ENCODE measurements at regions not wholly inside any gene's neighbourhood (a gene's known extent, or its start where the extent isn't known, plus 50 kb on each side); places are given as distances from the start of the nearest gene placed in this dataset.
"Not testable (repeated sequence)": the region's sequence is repeated elsewhere in the genome, so short reads cannot be mapped to it uniquely, and the experiment has no call there.

DNA sequence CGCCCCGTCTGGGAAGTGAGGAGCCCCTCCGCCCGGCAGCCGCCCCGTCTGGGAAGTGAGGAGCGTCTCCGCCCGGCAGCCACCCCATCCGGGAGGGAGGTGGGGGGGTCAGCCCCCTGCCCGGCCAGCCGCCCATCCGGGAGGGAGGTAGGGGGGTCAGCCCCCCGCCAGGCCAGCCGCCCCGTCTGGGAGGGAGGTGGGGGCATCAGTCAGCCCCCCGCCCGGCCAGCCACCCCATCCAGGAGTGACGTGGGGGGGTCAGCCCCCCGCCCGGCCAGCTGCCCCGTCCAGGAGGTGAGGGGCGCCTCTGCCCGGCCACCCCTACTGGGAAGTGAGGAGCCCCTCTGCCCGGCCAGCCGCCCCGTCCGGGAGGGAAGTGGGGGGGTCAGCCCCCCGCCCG is 297.5 kb upstream of the DYNLRB2 start:
- H3K4me3 Mint-ChIP-seq (ENCODE audit: low read depth); H3K36me3 Mint-ChIP-seq (ENCODE audit: low read depth); DNase-seq (ENCODE audit: low spot score); H3K27ac Mint-ChIP-seq; intact Hi-C loops (cut with micrococcal nuclease); H3K9me3 Mint-ChIP-seq; H3K4me1 Mint-ChIP-seq (ENCODE audit: low read depth); H3K27me3 Mint-ChIP-seq (ENCODE audit: low read depth): not testable (repeated sequence)

DNA sequence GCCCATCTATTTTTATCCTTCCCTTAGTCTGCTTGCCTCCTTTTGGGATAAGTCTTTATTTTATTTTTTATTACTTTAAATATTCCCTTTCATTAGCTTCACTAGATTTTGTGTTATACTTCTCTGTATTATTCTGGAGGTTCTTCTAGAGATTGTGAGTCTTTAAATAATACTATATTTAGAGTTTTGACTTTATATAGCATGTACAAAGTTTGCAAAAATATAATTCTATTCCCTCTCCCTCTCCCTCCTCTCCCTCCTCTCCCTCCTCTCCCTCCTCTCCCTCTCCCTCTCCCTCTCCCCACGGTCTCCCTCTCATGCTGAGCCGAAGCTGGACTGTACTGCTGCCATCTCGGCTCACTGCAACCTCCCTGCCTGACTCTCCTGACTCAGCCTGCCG is 298.5 kb upstream of the DYNLRB2 start:
- not testable (repeated sequence) for H3K36me3 Mint-ChIP-seq (ENCODE audit: low read depth); H3K27ac Mint-ChIP-seq

DNA sequence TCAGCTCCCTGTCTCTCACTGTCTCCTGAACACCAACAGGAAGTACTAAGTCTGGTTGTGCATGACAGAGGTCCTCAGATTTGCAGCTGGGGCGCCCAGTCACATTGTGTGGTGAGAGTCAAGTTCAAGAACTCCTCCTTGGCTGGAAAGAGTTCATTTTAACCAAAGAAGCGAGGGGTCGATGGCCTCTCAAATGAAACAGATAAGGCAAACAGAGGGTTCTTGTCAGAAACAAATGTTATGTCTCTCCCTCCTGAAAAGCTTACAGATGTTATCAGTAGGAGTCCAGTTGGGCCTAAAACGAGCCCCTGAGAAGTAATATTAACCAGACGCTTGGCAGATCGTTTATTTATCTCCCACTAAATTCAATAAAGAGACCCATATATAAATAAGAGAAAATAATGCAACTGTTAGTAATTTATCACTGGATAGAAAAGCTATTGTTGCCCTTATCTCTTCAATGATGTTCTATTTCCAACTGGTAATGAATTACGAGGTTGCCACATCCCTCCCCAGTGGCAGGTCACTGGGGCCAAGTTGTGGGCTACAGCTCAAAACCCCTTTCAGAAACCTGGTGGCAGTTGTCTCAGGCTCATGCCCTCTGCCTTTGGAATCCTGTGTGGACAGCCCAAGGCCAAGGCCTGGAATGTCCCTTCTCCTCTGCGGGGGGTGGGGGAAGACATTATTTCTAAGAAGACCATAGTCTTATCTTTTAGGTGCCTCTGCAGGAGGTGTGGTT is 307.5 kb upstream of the DYNLRB2 start:
- Mint-ChIP-seq H3K4me1 (ENCODE audit: low read depth) (peaks cover 7% of the 10 kb centered on the region), H3K27ac (no peak overlapping the region), H3K4me3 (ENCODE audit: low read depth) (no peak overlapping the region), H3K27me3 (ENCODE audit: low read depth) (no peaks in the 10 kb centered on the region), H3K9me3 (peaks cover 2% of the 10 kb centered on the region), H3K36me3 (ENCODE audit: low read depth) (no peaks in the 10 kb centered on the region)
- intact Hi-C loops (cut with micrococcal nuclease) = loop anchor here (2.0 to 5.0 kb wide), 2 partner anchors 28 to 39 kb away; no protein-coding TSS in a partner anchor
- no peak for DNase-seq (ENCODE audit: low spot score)

More for the DNA sequence above, 298.5 kb upstream of the DYNLRB2 start:
- H3K27me3 Mint-ChIP-seq (ENCODE audit: low read depth); H3K9me3 Mint-ChIP-seq; H3K4me1 Mint-ChIP-seq (ENCODE audit: low read depth); DNase-seq (ENCODE audit: low spot score); intact Hi-C loops (cut with micrococcal nuclease); H3K4me3 Mint-ChIP-seq (ENCODE audit: low read depth): not testable (repeated sequence)

DNA sequence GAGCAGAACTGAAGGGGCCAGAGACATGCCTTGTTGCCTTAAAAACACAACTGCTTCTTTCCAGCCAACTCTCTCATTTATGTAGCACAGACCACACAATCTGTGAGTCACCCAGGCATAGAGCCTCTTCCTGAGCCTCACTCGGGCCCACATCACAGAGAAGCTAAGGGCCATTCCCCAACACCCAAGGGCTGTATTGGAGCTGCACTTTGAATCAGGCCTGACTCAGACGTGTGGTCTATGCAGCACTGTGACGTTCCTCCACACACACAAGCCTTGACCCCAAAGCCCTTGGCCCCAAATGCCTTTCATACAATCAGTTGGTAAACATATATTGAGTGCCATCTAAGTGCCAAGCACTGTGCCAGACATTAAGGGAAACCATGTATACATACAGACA is 308.9 kb upstream of the DYNLRB2 start:
- Mint-ChIP-seq H3K27me3 (ENCODE audit: low read depth) (no peaks in the 10 kb centered on the region), H3K36me3 (ENCODE audit: low read depth) (no peaks in the 10 kb centered on the region), H3K4me3 (ENCODE audit: low read depth) (no peak overlapping the region), H3K4me1 (ENCODE audit: low read depth) (peaks cover 7% of the 10 kb centered on the region), H3K27ac (peak overlapping the region; percentile 64), H3K9me3 (peaks cover 4% of the 10 kb centered on the region)
- intact Hi-C loops (cut with micrococcal nuclease) = loop anchor here (2.0 to 5.0 kb wide), 2 partner anchors 29 to 40 kb away; no protein-coding TSS in a partner anchor
- DNase-seq (ENCODE audit: low spot score) = no peak

DNA sequence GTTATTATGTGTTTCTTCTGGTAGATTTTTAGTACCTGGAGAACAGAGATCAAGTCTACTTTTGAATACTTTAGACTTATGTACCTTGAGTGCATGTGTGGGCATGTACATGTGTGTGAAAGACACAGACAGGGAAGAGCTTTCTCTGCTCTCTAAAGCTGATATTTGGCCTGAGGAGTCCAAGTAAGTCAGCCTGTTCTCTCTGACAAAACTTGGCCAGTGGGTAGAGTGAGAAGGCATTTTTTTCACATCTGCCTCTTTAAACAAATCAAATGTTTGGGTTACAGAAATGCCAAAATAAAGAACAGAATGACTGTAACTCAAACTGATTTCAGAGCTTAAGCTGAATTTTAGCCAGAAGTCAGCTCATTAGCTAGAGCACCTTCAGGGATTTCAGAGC is 309.7 kb upstream of the DYNLRB2 start:
- no peak for DNase-seq (ENCODE audit: low spot score)
- Mint-ChIP-seq H3K9me3 (peaks cover 12% of the 10 kb centered on the region), H3K27me3 (ENCODE audit: low read depth) (no peaks in the 10 kb centered on the region), H3K36me3 (ENCODE audit: low read depth) (no peaks in the 10 kb centered on the region), H3K4me1 (ENCODE audit: low read depth) (peaks cover 7% of the 10 kb centered on the region), H3K4me3 (ENCODE audit: low read depth) (no peak overlapping the region), H3K27ac (peak overlapping the region; percentile 69)
- intact Hi-C loops (cut with micrococcal nuclease) = loop anchor here (5.0 kb wide), 1 partner anchor 41 kb away; no protein-coding TSS in a partner anchor

DNA sequence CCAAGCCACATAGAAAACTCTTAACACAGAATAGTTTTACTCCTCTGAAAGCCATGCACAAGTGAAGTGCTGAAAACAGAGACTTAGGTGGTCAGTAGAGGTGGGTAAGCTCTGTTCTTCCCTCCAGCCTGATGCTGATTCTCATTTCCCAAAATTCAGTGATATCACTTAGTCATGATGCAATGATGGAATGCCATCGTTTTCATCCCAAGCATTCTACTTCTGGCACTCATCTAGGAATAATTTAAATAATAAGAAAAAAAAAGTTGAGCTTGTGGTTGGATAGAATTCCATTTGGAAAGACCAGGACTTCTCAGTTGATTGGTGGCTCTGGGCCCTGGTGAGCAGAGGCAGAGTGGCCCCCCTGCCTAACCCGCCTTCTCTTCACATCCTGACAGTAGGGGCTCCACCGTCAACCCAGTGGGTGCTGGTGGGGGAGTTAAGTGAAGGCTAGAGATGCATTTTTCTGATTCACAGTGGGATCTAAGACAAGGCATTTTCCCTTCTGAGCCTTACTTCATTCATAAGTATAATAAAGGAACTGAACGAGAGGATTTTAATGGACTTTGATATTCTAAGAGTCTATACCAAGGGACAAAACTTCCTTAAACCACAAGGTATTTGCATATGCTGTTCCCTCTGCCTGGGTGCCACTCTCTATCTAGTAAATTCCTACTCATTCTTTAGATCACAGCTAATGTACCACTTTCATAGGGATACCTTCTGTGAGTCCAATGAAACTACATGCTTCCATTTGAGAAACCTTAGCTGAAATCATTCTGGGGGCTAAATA is 310.3 kb upstream of the DYNLRB2 start:
- Mint-ChIP-seq H3K36me3 (ENCODE audit: low read depth) (no peaks in the 10 kb centered on the region), H3K27me3 (ENCODE audit: low read depth) (no peaks in the 10 kb centered on the region), H3K4me1 (ENCODE audit: low read depth) (peaks cover 7% of the 10 kb centered on the region), H3K9me3 (peaks cover 14% of the 10 kb centered on the region), H3K27ac (no peak overlapping the region), H3K4me3 (ENCODE audit: low read depth) (no peak overlapping the region)
- intact Hi-C loops (cut with micrococcal nuclease) = loop anchor here (5.0 kb wide), 1 partner anchor 42 kb away; no protein-coding TSS in a partner anchor
- DNase-seq (ENCODE audit: low spot score) = no peak

DNA sequence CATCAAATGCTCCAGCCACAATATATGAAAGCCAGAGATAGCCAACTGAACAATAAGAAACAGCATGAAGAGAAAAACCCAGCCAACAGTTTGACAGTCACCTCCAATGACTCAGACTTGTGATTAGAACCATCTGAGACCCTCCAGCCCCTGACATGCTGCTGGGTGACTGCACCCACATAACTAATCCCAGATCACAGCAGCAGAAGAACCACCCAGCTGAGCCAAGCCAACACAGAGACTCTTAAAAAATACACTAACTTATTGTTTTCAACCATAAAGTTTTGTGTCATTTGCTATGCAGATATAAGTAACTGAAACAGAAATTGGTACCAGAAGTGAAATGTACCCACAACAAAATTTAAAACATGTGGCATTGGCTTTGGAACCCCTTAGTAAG is 314.3 kb upstream of the DYNLRB2 start:
- intact Hi-C loops (cut with micrococcal nuclease) = no loop called here
- Mint-ChIP-seq H3K9me3 (peaks cover 14% of the 10 kb centered on the region), H3K36me3 (ENCODE audit: low read depth) (no peaks in the 10 kb centered on the region), H3K27ac (no peak overlapping the region), H3K4me1 (ENCODE audit: low read depth) (peaks cover 3% of the 10 kb centered on the region), H3K4me3 (ENCODE audit: low read depth) (no peak overlapping the region), H3K27me3 (ENCODE audit: low read depth) (no peaks in the 10 kb centered on the region)
- DNase-seq (ENCODE audit: low spot score) = no peak

DNA sequence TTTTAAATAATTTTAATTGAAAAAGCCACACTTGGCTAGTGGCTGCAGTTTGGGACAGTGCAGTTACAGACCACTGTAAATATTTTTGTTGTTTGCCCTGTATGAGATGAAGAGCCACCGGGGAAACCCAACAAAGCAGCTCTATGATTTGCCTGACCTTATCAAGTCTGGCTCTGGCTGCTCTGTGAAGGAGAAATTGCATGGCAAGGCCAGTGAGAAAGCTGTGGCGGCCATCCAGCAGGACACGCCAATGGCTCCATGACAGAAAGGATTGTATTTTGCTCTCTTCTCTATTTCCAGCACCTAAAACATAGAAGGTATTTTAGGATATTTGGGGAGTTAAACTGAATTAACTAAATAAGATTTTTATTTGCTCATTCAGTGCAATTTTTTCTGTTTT is 330.0 kb upstream of the DYNLRB2 start:
- no peaks in the 10 kb centered on the region for H3K4me1 Mint-ChIP-seq (ENCODE audit: low read depth)
- no peak overlapping the region for H3K27ac Mint-ChIP-seq
- H3K36me3 Mint-ChIP-seq (ENCODE audit: low read depth) = no peaks in the 10 kb centered on the region
- no peak for DNase-seq (ENCODE audit: low spot score)
- no peak overlapping the region for H3K4me3 Mint-ChIP-seq (ENCODE audit: low read depth)
- no peaks in the 10 kb centered on the region for H3K27me3 Mint-ChIP-seq (ENCODE audit: low read depth)
- H3K9me3 Mint-ChIP-seq = no peaks in the 10 kb centered on the region
- intact Hi-C loops (cut with micrococcal nuclease) = no loop called here

DNA sequence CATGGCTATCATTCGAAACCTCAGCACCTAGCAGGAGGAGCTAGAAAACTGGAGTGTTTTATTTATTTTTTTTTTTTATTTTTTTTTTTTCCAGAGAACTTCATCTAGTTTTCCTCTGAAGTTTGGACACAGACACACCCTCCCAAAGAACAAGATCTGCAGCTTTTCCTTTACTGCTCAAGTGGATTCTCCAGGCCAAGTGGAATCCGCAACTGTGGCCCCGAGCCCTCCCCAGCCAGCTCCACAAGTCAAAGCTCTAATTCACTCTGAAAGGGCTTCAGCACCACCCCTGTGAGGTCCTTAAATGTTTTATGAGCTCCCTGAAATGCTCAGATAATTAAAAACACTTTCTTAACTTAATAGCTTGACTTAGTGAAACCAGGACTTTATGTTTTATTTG is 332.1 kb upstream of the DYNLRB2 start:
- H3K27me3 Mint-ChIP-seq (ENCODE audit: low read depth) = no peaks in the 10 kb centered on the region
- no peak for DNase-seq (ENCODE audit: low spot score)
- intact Hi-C loops (cut with micrococcal nuclease) = no loop called here
- no peak overlapping the region for H3K27ac Mint-ChIP-seq
- H3K4me1 Mint-ChIP-seq (ENCODE audit: low read depth) = no peaks in the 10 kb centered on the region
- H3K9me3 Mint-ChIP-seq = no peaks in the 10 kb centered on the region
- no peak overlapping the region for H3K4me3 Mint-ChIP-seq (ENCODE audit: low read depth)
- no peaks in the 10 kb centered on the region for H3K36me3 Mint-ChIP-seq (ENCODE audit: low read depth)

DNA sequence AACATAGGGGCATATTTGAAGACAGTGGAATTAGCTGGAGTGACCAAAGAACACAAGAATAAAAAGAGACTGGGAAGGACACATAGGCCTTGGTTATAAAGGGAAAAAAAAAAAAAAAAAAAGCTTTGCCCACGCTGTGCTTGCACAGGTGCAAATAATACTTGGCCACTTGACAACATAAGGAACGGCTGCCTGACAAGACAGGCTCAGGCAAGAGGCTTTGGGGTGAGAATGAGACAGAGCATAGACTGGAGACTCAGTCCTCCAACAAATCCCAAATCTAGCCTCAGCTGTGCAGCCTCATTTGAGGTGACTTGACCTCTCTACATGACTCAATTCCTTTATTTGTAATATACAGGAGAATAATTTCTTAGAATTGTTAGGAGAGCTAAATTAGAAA is 332.8 kb upstream of the DYNLRB2 start:
- no peaks in the 10 kb centered on the region for H3K36me3 Mint-ChIP-seq (ENCODE audit: low read depth)
- no peak overlapping the region for H3K27ac Mint-ChIP-seq
- H3K4me1 Mint-ChIP-seq (ENCODE audit: low read depth) = no peaks in the 10 kb centered on the region
- no peak overlapping the region for H3K4me3 Mint-ChIP-seq (ENCODE audit: low read depth)
- H3K27me3 Mint-ChIP-seq (ENCODE audit: low read depth) = no peaks in the 10 kb centered on the region
- intact Hi-C loops (cut with micrococcal nuclease) = no loop called here
- DNase-seq (ENCODE audit: low spot score) = no peak
- H3K9me3 Mint-ChIP-seq = no peaks in the 10 kb centered on the region

DNA sequence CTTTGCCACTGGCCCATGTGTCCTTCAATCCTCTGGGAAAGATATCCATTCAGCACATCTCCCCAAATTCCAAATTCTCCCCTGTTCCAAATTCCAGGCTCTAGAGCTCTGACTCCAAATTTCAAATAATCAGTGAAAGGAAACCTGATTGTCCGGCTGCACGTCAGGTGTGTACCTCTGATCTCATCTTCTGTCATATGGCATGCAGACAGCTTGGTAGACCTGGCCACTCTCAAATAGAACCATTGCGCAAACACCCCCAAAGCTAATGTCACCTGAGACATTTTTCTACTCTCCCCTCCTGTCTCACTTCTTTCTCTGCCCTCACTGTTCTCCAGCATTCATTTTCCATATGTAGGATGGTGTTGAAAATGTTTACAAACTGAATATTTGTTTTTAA is 337.0 kb upstream of the DYNLRB2 start:
- H3K9me3 Mint-ChIP-seq = no peaks in the 10 kb centered on the region
- no peaks in the 10 kb centered on the region for H3K36me3 Mint-ChIP-seq (ENCODE audit: low read depth)
- intact Hi-C loops (cut with micrococcal nuclease) = no loop called here
- no peaks in the 10 kb centered on the region for H3K27me3 Mint-ChIP-seq (ENCODE audit: low read depth)
- no peaks in the 10 kb centered on the region for H3K4me1 Mint-ChIP-seq (ENCODE audit: low read depth)
- H3K4me3 Mint-ChIP-seq (ENCODE audit: low read depth) = no peak overlapping the region
- DNase-seq (ENCODE audit: low spot score) = no peak
- no peak overlapping the region for H3K27ac Mint-ChIP-seq

DNA sequence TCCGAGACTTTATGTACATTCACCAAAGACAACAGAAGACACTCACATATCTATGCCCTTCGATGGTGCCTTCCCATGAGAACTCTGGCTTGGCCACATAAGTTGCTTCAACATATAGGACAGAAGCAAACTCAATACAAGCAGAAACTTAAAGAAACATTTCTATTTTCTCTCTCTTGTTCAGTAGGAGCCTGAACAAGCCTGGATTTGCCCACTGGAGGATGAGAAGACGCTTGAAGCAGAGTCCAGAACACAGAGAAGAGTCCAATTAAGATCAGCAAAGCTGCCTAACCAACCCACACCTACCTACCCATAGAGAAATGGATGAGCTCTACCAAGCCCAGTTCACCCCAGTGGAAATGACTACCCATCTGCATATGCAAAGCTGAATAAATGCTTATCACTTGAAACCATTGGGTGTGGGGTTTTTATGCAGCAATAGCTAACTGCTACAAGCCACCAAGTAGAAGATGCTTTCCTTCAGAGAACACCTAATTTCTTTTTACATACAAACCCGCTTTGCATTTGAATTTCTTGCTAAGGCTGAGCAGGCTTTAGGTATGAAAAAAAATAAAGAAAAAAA is 337.9 kb upstream of the DYNLRB2 start:
- Mint-ChIP-seq H3K4me3 (ENCODE audit: low read depth) (no peak overlapping the region), H3K27ac (no peak overlapping the region), H3K27me3 (ENCODE audit: low read depth) (no peaks in the 10 kb centered on the region), H3K36me3 (ENCODE audit: low read depth) (no peaks in the 10 kb centered on the region), H3K9me3 (no peaks in the 10 kb centered on the region), H3K4me1 (ENCODE audit: low read depth) (no peaks in the 10 kb centered on the region)
- intact Hi-C loops (cut with micrococcal nuclease) = no loop called here
- no peak for DNase-seq (ENCODE audit: low spot score)

DNA sequence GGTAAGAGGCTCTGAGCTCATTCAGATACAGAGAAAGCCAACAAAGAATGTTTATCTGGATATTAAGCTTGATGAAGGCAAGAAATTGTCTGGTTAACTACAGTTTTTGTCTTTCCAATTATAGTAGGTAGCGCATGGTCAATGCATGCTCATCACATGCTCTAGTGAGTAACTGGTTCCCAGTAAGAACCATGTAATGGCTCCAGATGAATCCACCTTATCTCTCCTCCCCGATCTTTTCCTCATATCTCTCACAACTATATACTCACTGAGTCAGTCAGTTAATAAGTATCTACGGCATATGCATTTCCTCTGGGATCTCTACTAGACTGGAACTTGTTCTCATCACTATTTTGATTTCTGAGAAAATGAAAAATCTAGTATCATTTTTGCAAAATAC is 340.7 kb upstream of the DYNLRB2 start:
- DNase-seq (ENCODE audit: low spot score) = no peak
- Mint-ChIP-seq H3K4me3 (ENCODE audit: low read depth) (no peak overlapping the region), H3K36me3 (ENCODE audit: low read depth) (no peaks in the 10 kb centered on the region), H3K4me1 (ENCODE audit: low read depth) (peaks cover 2% of the 10 kb centered on the region), H3K27ac (no peak overlapping the region), H3K27me3 (ENCODE audit: low read depth) (no peaks in the 10 kb centered on the region), H3K9me3 (no peaks in the 10 kb centered on the region)
- intact Hi-C loops (cut with micrococcal nuclease) = no loop called here

All from activated T-helper 2 cell treated with anti-CD3 and anti-CD28 coated beads, Interferon-gamma antibody, Interleukin-2, Interleukin-4, amounts not matched to agents 10 μg/mL and 5 μg/mL and 100 μg/mL, durations not matched to agents 14 hours and 24 hours and 36 hours (primary cell).